Neural cell (in vitro differentiated cells): ENCODE measurements at regions not wholly inside any gene's neighbourhood (a gene's known extent, or its start where the extent isn't known, plus 50 kb on each side); places are given as distances from the start of the nearest gene placed in this dataset.

ENCODE experiments used
- H2AFZ ChIP-seq: fragments of 200-600, 300-800 bp; sonication (generic), shearing (Covaris generic); 2 replicates; pipeline ENCODE4 v1.6.0; 2014; ENCODE audit warnings: low read depth, mild to moderate bottlenecking, antibody characterized with exemption, low read length, moderate library complexity
- H3F3A ChIP-seq: fragments of 200-600 bp; shearing (Covaris generic); 2 replicates; pipeline ENCODE4 v1.6.1; 2016; ENCODE audit warnings: mild to moderate bottlenecking, moderate library complexity, mixed read lengths, antibody characterized with exemption, low read length; ENCODE audit not compliant: insufficient read depth, poor library complexity, severe bottlenecking
- H3K27ac ChIP-seq: fragments of 200-600, 300-800 bp; sonication (generic), shearing (Covaris generic); 2 replicates; pipeline ENCODE4 v1.5.1; 2014; ENCODE audit warnings: mild to moderate bottlenecking, low read length, moderate library complexity
- H3K27me3 ChIP-seq: fragments of 300-800, 200-600 bp; sonication (generic), shearing (Covaris generic); 2 replicates; pipeline ENCODE4 v1.6.0; 2014; ENCODE audit warnings: mild to moderate bottlenecking, low read depth, low read length, moderate library complexity; ENCODE audit not compliant: insufficient read depth
- H3K36me3 ChIP-seq: fragments of 300-800, 200-600 bp; sonication (generic), shearing (Covaris generic); 2 replicates; pipeline ENCODE4 v1.5.1; 2014; ENCODE audit warnings: mild to moderate bottlenecking, antibody characterized with exemption, low read length, moderate library complexity; ENCODE audit not compliant: insufficient read depth
- H3K4me2 ChIP-seq: fragments of 300-800, 200-600 bp; sonication (generic), shearing (Covaris generic); 2 replicates; pipeline ENCODE4 v1.6.0; 2014; ENCODE audit warnings: mild to moderate bottlenecking, low read length
- H3K4me3 ChIP-seq: fragments of 300-800, 200-600 bp; sonication (generic), shearing (Covaris generic); 2 replicates; pipeline ENCODE4 v1.5.1; 2014; ENCODE audit warnings: mild to moderate bottlenecking, low read length, moderate library complexity
- H3K79me2 ChIP-seq: fragments of 200-600 bp; shearing (Covaris generic); replicated peaks from 2 replicates; pipeline ENCODE4 v1.6.0; 2014; ENCODE audit warnings: mild to moderate bottlenecking, low read length, moderate library complexity; ENCODE audit not compliant: insufficient read depth
- H3K9ac ChIP-seq: fragments of 300-800, 200-600 bp; sonication (generic), shearing (Covaris generic); 2 replicates; pipeline ENCODE4 v1.6.1; 2016; ENCODE audit warnings: mild to moderate bottlenecking, low read length, mixed read lengths
- H3K9me2 ChIP-seq: fragments of 200-600 bp; shearing (Covaris generic); 2 replicates; pipeline ENCODE4 v1.6.1; 2016; ENCODE audit warnings: mild to moderate bottlenecking, low read length, mixed read lengths; ENCODE audit not compliant: insufficient read depth
- H3K9me3 ChIP-seq: fragments of 200-600, 300-800 bp; sonication (generic), shearing (Covaris generic); 2 replicates; pipeline ENCODE4 v1.6.1; 2016; ENCODE audit warnings: mild to moderate bottlenecking, mixed run types, low read length, moderate library complexity, mixed read lengths
- H4K20me1 ChIP-seq: fragments of 200-600 bp; shearing (Covaris generic); 2 replicates; pipeline ENCODE4 v1.6.1; 2016; ENCODE audit warnings: mild to moderate bottlenecking, mixed run types; ENCODE audit not compliant: insufficient read depth
- CTCF ChIP-seq: fragments of 450-650 bp; IDR thresholded peaks from 2 replicates; pipeline ENCODE4 v1.5.1; 2014; ENCODE audit warnings: antibody characterized with exemption, mild to moderate bottlenecking, moderate library complexity; ENCODE audit not compliant: poor library complexity, severe bottlenecking
- EP300 ChIP-seq: fragments of 450-650 bp; conservative IDR thresholded peaks from 2 replicates; pipeline ENCODE4 v1.6.1; 2014; ENCODE audit warnings: antibody characterized with exemption, mild to moderate bottlenecking, moderate library complexity; ENCODE audit not compliant: poor library complexity, severe bottlenecking
- EZH2 ChIP-seq: fragments of 200-600, 300-800 bp; shearing (Covaris generic), sonication (generic); IDR thresholded peaks from 2 replicates; pipeline ENCODE4 v1.6.1; 2014; ENCODE audit warnings: antibody characterized with exemption, low read length, borderline replicate concordance, mild to moderate bottlenecking; ENCODE audit not compliant: insufficient read depth, poor library complexity, severe bottlenecking
- MXI1 ChIP-seq: fragments of 450-650 bp; conservative IDR thresholded peaks from 2 replicates; pipeline ENCODE4 v1.6.1; 2014; ENCODE audit warnings: antibody characterized with exemption, mild to moderate bottlenecking; ENCODE audit not compliant: poor library complexity, severe bottlenecking
- POLR2AphosphoS5 ChIP-seq: IDR thresholded peaks from 2 replicates; pipeline ENCODE4 v1.6.1; 2012
- RAD21 ChIP-seq: fragments of 450-650 bp; conservative IDR thresholded peaks from 2 replicates; pipeline ENCODE4 v1.6.1; 2014; ENCODE audit warnings: antibody characterized with exemption, mild to moderate bottlenecking, moderate library complexity
- REST ChIP-seq: IDR thresholded peaks from 2 replicates; pipeline ENCODE4 v1.6.1; 2012; ENCODE audit warnings: borderline replicate concordance
- SMC3 ChIP-seq: fragments of 450-650 bp; conservative IDR thresholded peaks from 2 replicates; pipeline ENCODE4 v1.6.1; 2014; ENCODE audit warnings: antibody characterized with exemption, mild to moderate bottlenecking, moderate library complexity; ENCODE audit not compliant: poor library complexity
- TAF1 ChIP-seq: IDR thresholded peaks from 2 replicates; pipeline ENCODE4 v1.6.1; 2012; ENCODE audit warnings: low read depth

- Histone ChIP-seq H3K9me3 (no peaks in the 10 kb centered on the region), H3K27me3 (no peaks in the 10 kb centered on the region), H3K79me2 (no peaks in the 10 kb centered on the region), H2AFZ (no peak overlapping the region), H3F3A (no peaks in the 10 kb centered on the region), H3K9ac (no peak overlapping the region), H3K4me2 (no peak overlapping the region), H4K20me1 (no peaks in the 10 kb centered on the region), H3K9me2 (no peaks in the 10 kb centered on the region), H3K27ac (no peak overlapping the region), H3K36me3 (no peaks in the 10 kb centered on the region), H3K4me3 (no peak overlapping the region)
- TF ChIP-seq TAF1 (no peak), SMC3 (peak; percentile 90), POLR2AphosphoS5 (peak; percentile 23), MXI1 (no peak), REST (no peak), EZH2 (no peak), EP300 (no peak), CTCF (peak; percentile 82), RAD21 (peak; percentile 83)
Measured at GRCh38 chr7:131007439-131008330, 273.7 kb upstream of the KLF14 start.

- H3K9me3 ChIP-seq = no peaks in the 10 kb centered on the region
- H4K20me1 ChIP-seq = no peaks in the 10 kb centered on the region
- no peak overlapping the region for H3K9ac ChIP-seq
- H3F3A ChIP-seq = no peaks in the 10 kb centered on the region
- no peak overlapping the region for H3K4me3 ChIP-seq
- H3K27me3 ChIP-seq = no peaks in the 10 kb centered on the region
- H3K79me2 ChIP-seq = no peaks in the 10 kb centered on the region
- H3K9me2 ChIP-seq = no peaks in the 10 kb centered on the region
- H3K36me3 ChIP-seq = no peaks in the 10 kb centered on the region
- TF ChIP-seq SMC3 (no peak), RAD21 (no peak), CTCF (no peak), POLR2AphosphoS5 (no peak), EZH2 (no peak), TAF1 (no peak), REST (no peak), EP300 (no peak)
- no peak overlapping the region for H3K4me2 ChIP-seq
- no peak overlapping the region for H2AFZ ChIP-seq
- no peak overlapping the region for H3K27ac ChIP-seq
Measured at GRCh38 chr7:131008840-131009711, 275.1 kb upstream of the KLF14 start.
